CD4-positive, alpha-beta T cell treated with Interleukin-6 at 100 ng/mL for 8 hours (primary cell): ENCODE measurements at regions not wholly inside any gene's neighbourhood (a gene's known extent, or its start where the extent isn't known, plus 50 kb on each side); places are given as distances from the start of the nearest gene placed in this dataset.
"Not testable (repeated sequence)": the region's sequence is repeated elsewhere in the genome, so short reads cannot be mapped to it uniquely, and the experiment has no call there.

ENCODE experiments used
- DNase-seq: peaks from one replicate; pipeline ENCODE4 v3.0.0-alpha.2; 2020; ENCODE audit warnings: mixed read lengths, low spot score

DNA sequence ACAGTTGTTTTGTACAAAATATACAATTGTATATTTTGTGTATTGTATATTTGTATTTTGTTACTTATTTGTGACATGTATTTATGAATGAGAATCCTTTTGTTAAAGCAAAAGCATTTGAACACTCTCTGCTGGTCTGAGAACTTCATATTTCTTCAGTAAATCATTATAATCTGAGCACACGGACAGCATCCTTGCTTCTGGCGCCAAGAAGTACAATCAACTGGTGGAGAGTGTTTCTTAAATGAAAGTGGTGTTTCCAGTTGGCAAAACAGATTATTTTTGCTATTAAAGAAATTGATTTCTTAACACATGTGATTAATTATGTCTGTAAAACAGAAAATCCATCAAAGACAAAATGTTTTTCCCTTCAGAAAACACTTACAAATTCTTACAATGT, 95.1 kb upstream of the COPS8 start:
- no peak for DNase-seq

DNA sequence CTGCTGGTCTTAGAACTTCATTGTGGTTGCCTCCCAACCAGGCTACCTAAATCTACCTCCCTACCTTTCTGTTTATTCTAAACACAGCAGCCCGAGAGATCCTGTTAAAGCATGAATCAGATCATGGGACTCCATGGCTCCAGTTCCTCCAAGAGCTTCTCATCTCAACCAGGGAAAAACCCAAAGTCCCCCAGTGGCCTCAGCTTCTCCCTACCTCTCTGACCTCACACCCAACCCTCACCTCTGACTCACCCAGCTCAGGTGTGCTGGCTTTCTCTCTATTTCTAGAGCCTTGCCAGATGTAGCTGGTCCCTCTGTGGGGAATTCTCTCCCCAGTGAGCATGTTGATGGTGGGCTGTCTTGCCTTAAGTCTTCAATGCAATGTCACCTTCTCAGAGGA, 93.8 kb upstream of the COPS8 start:
- DNase-seq: no peak

DNA sequence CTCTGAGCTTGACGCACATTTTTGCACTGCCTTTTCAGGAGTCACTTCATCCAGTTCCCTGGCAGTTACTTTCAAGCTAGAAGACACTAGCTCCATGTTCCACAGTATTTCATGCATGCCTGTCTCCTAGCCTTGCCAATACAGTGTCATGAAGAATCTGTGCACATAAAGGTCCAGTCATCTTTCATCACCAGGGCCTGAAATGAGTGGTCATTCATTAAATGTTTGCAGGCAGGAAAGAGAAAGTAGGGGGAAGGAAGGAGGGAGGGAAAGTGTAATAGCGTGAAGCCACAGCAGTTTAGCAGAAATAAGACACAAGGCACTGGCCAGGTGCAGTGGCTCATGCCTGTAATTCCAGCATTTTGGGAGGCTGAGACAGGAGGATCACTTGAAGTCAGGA, 92.4 kb upstream of the COPS8 start:
- DNase-seq: no peak

DNA sequence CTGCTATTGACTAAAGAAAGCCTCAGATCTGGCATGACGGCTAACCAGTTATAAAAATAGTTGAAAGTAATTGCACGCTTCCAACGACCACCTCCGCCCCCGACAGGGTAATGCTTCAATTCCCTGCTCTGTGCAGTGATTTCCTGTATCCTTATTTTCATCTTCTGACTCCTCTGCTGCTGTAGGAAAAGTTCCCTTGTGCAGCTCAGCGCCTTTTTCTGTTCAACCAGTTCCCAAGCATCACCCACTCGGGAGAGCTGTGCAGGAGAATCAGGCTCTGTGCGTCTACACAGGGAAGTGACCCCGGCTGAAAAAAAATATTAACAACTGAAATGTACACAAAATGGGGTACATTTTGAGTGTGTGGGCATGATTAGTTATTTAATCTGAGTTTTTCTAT, 91.3 kb upstream of the COPS8 start:
- no peak for DNase-seq

DNA sequence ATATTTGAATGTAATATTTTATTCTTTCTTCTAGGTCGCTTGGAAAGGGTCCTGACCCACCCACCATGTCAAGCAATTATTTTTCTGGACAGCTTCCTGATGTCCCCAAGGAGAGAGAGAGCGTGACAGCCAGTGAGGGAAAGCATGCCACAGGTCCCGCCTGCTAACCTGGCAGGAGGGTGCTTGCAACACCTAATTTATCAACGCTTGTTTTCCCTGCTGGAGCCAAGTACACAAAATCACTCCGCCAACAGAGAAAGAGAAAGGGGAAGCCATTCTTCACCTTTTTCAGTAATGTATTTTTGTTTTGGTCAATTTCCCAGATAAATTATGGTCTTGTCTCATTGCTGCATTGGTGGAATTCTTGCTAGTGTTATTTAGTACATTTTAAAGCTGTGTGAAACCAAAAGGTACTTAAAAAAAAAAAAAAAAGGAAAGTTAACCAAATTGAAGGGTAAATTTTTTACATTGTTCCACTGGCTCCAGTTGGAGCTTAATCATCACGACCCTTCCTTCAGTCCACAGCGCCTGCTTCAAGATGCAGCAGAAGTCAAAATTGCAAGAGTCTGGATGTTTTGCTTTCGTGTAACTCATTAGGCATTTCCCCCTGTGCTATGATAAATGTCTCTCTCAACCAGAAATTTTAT, 88.5 kb upstream of the COPS8 start:
- no peak for DNase-seq

DNA sequence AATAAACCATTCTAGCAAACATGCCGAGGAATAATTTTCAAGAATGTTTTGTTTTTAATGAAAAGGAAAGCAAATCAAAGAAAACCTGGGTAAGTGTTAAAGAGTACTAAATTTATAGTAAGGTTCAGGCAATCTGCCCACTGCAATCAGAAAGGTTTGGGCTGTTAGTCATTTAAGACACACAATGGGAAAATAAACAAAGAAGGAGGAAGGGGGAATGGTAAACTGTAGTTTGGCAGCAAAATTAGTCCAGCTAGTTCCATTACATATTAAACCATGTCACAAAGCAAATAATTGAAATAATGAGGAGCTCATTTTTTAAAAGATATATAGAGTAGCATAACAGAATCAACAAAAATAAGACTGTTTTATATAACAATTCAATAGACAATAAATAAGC, 87.5 kb upstream of the COPS8 start:
- no peak for DNase-seq

DNA sequence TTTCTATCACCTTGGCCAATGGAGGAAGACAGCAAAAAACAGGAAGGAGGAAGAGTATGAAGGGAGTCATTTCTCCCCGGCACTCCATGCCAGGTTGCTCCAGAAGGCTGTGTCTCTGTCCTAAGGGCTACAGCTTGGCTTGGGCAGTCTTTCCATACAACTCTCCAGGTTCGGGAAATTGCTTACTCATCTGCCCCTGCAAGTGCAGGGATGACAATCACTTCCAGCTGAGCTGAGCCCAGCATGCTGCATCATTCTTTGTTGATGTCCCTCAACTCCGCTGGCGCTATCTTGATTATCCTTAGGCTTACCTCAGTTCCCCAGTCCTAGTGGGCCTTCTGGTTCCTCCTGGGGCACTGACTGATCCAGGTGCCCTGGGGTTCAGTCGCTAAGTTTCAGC, 86.9 kb upstream of the COPS8 start:
- no peak for DNase-seq

DNA sequence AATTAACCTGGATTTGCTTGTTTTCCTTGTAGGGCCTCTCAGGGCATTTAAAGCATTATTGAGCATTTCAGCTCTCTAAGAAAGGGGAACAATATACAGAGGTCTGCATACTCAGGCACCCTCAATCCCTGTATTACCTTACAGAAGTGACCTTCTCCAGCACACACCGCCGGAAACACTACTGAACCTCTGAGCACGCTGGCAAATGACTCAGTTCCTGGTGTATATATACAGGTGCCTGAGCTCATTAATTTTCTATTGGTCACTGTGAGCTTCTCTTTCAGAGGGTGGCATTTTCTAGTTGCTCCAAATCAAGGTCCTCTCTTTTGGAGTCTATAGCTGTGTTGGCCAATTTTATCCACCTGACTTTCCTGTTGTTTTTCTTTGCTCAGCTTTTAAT, 85.2 kb upstream of the COPS8 start:
- DNase-seq: no peak

DNA sequence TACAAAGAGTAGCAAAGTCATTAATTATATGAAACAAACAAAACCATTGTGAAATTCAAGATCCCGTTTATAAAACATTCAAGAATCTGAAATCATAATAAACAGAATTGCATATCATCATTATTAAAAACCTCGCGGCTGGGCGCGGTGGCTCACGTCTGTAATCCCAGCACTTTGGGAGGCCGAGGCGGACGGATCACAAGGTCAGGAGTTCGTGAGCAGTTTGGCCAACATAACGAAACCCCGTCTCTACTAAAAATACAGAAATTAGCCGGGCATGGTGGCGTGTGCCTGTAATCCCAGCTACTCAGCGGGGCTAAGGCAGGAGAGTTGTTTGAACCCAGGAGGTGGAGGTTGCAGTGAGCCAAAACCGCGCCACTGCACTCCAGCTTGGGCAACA, 80.3 kb upstream of the COPS8 start:
- not testable (repeated sequence) for DNase-seq

DNA sequence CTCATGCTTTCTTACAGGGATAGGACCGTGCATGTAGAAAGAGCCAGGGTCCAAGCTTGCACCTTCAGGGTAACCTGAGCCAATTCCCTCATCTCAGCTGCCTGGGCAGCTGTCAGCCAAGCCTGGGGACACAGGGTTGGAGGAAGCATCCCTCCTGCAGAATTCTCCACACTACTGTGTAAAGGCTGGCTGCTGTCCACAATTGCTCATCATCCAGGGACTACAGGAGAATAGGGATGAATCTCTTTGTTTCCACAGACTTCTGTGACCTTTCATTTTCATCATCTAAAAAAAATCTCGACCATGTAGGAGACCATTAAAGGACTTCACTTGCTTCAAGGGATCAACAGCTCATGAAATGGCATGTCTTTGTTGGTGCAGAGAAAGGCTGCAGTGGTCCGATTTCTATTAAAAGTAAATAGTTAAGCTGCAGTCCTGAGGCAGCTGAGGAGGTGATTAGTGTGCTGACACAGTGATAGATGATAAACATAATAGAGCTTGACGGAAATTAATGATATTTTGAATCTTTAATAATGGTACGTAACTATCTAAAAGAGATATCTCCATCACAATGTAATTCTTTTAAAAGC, 74.4 kb upstream of the COPS8 start:
- no peak for DNase-seq

DNA sequence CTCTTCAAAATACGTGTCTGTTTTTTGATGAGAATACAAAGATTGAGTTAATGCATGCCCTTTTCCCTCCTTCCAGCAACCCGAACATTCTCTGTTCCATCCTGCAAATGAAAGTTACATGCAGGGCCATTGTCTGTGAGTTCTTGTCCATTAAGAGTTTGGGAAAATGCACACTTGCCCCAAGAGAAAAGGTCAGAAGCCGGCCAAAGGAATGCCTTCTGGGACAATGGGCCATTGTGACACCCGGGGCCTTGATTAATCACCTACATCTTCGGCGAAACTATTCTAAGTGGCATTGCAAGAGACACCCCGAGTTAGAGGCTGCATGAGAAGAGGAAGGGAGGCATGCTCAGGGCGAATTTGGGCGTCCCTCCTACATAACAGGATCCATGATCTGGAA, 73.7 kb upstream of the COPS8 start:
- DNase-seq: no peak

DNA sequence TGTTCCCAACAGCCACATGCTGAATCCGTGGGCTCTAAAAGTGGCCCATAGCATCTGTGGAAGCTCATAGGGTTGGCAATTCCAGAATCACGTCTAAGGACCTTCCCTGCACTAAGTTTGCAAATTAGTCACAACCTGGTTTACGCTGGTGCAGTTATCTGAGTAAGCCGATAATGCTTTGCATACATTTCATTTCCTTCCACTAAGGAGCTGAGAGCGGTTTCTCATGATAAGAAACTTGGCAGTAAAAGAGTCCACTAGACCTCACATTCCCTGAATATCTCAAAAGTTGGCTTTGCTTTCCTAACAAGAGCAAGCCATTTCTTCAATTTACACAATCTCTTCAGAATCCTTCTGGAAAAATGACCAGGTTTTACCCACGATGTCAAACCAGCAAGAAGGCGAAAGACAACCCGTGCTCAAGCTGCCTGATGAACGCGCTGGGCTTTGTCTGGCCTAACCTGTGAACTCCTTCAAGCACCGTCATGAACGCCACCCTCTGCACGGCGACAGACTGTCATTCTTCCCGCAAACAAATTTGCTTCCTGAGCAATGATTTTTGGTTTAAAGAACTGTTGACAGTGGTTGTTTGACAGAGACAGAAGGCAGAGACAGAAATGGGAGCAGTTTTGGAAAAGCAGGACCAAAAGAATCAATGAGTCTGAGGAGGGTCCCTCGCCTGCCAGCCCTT, 73.0 kb upstream of the COPS8 start:
- no peak for DNase-seq

DNA sequence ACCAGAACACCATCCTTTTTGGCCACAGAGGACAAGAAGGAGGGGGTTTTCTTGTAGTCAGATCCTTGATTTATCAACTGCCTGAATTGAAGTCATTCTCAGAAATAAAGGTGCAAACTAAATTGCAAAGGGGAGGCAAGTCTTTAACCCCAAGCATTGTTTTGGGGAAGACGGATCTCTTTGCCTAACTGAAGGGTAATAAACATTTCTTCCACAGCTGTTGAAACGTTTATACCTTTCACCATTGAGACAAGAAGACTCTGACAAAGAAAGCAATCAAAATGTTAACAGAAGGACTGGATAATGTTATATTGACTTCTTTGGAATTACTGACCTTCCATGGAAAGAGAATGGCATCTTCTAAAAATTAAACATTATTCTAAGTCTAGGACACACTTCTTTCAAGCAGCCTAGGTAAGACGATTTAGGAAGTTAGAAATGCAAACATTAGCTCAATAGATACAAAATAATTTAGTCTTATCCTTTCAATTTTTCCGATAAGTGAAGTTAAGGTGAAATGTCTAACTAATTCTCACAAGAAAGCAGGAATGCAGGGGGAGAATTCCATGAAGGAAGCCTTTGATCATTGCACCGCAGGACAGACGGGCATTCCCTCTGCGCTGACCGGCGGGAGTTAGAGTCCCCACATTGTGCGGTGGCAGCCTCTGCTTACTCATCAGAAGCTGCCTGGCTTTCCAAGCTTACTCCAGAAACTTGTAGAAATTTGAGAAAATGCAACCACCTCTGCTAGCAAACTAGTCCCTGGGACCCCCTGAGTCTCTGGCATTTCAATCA, 69.4 kb upstream of the COPS8 start:
- DNase-seq: no peak

DNA sequence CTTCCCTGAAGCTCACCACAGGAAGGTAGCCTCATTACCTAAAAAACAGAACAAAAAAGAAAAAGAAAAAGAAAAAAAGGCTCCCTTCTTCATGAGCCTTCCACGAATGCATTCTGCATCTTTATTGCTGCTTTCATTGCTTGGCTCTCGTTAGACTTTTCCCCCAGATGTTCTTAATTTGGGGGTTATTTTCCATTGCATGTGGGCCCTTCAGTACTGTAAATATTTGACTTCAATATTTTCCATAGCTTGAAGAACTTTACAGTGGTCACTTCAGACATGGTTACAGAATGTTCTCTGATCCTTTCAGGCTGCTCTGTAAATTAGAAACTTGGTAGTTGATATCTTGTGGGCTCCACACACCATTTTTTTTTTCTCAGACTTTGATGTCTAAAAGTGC, 65.6 kb upstream of the COPS8 start:
- DNase-seq: no peak

DNA sequence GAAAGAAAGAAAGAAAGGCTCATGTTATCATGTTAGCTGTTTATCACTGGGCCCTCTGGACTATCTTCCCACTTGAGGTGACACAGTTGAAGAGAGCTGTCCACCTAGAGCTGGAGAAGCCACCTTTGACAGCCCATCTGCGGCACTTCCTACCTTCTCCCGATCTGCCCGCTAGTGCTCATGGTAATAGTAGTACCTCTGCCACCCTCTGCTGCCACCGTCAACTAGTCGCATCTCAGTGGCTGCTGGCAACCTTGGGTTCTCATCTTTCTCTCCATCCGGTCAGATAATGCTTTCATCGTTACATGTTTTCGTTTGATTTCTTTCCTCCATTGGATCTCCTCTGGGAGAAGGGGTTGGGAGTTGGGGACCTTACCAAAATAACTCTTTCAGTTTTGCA, 63.2 kb upstream of the COPS8 start:
- DNase-seq: no peak

DNA sequence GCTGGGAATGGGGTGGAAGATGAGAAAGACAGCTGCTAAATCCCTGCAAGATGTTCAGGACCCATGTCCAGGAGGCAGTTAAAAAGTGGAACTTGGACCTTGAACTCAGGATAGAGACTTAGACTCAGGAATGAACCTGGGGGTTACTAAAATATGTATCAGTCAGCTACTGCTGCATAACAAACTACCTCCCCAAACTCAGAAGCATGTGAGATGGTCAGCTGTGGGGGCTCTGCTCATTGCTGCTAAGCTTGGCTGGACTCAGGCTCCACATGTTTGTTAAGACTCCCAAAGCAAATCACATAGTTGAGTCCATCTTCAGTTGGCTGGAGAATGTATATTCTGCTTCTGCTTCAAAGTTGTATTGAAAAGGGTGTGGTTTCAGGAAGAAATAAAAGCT, 61.4 kb upstream of the COPS8 start:
- no peak for DNase-seq

DNA sequence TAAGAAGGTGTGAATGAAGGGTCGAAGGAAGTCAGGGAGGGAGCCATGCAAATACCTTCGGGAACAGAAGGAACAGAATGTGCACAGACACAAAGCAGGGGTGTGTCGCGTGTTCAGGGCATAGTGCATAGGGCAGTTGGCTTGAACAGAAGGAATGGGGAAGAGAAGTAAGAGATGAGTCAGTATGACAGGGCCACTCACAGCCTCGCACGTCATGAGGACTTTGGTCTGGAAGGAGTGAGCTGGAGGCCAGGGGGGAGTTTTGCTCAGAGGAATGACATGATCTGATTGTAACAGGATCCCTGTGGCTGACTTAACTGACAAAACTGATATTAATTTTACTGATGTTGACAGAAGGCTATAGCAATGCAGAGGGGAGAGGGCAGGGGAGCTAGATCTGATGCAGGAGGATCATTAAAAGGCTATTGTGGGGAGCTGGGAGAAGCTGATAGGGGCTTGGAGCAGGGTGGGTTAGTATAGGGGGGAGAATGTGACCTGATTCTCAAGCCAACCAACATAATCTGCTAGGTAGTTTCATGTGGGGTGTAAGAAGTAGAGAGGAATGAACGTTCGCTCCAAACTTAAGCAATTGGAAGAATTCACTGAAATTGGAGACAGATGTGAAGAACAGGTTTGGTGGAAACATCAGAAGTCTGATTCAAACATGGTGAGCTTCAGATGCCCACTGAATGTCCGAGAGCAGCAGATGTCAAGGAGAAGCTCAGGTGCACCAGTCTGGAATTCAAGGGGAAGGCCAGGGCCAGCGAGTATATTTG, 60.4 kb upstream of the COPS8 start:
- no peak for DNase-seq

DNA sequence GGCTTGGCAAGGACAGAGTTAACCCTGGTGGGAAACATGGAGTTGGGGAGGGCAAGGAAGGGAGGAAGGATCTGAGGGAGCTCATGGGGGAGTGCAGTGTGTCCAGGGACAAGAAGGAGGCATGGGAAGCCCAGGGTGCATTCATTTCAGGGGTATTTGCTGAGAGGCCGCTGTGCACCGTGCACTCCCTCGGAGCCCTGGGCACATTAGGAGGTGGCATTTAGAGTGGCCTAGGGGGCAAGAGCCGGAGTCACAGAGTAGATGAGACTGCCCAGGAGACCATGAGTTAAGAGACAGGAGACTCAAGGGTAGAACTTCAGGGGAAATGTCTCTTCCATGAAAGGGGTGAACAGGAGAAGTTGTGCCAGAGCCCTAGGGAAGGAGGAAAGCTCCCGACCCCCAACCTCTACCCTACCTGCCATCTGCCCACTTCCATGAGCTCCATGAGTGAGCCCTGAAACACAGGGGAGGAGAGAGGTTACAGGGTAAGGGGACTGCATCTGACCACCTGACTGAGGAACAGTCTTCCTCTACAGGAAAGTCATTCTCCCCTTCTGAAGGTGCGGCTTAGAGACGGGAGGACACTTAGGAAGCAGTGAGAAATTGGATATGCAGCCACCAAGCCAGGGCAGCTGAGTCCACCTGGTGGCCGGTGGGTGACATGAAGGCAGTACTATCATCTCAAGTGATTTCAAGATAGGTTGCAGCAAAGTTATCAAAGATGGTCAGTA, 58.5 kb upstream of the COPS8 start:
- DNase-seq: peak; percentile 22

DNA sequence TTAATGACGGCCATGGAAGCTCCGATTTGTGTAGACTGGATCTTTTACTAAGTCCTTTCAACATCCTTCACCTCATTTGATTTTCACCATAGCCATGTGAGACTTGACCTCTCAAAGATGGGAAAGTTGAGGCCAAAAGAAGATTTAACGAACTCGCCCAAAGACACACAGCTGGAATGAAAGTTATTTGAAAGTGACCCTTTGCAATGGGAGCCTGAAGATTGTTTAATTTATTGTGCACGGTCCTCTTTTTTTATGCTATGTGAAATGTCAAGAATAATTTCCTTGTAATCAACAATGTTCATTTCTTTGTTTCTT, 58.0 kb upstream of the COPS8 start:
- no peak for DNase-seq

DNA sequence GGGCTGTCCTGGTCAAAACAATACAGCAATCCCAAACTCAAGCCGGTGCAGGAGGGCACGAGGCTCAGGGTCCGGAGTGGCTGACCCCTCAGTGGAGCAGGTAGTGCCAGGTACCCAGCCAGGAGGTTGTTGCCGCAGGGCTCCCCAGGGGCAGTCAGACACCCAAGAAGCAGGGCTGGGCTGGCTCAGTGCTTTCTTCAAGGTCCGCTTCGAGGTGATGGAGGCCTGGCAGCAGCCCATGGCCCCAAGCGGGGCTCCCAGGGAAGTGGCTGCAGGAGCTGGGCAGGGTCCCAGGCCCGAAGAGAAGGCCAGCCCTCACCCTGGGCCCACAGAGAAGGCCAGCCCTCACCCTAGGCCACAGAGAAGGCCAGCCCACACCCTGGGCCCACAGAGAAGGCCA, 55.3 kb upstream of the COPS8 start:
- DNase-seq: no peak

DNA sequence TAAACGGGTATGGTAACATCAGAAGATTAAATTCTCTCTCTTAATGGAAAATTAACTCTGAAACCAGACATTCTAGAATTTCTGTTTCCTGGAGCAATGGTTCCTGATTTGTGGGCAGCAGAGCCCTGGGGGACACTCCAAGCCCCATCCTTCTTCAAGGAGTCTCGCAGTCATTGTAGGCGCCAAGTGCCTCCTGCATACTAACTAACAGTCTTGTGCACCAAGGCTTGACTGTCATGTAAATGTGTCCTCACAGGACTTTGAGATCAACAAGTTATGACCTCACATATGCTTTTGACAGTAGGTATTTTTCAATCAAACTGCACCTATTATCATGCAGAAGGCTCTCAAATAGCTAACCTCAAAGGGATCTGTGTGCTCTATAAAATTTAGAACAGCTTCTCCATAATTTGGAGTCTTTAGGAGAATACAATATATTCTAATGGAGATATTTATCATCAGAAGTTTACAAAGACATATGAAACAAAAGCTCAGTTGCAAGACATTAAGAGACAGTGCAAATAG, 52.1 kb upstream of the COPS8 start:
- no peak for DNase-seq
